22Rv1 (cell line): ENCODE measurements at regions not wholly inside any gene's neighbourhood (a gene's known extent, or its start where the extent isn't known, plus 50 kb on each side); places are given as distances from the start of the nearest gene placed in this dataset.

Experiments used
- H3K27ac ChIP-seq: fragments of 450-650 bp; 2 replicates; pipeline ENCODE4 v1.5.1; 2017
- ZFX ChIP-seq: fragments of 450-650 bp; IDR thresholded peaks from 2 replicates; pipeline ENCODE4 v1.6.1; 2017; ENCODE audit warnings: antibody characterized with exemption, borderline replicate concordance
- TF ChIP-seq, protein P1 (sequence below): fragments of 450-650 bp; IDR thresholded peaks from 2 replicates; pipeline ENCODE4 v1.5.1; 2017; ENCODE audit warnings: mild to moderate bottlenecking

DNA sequence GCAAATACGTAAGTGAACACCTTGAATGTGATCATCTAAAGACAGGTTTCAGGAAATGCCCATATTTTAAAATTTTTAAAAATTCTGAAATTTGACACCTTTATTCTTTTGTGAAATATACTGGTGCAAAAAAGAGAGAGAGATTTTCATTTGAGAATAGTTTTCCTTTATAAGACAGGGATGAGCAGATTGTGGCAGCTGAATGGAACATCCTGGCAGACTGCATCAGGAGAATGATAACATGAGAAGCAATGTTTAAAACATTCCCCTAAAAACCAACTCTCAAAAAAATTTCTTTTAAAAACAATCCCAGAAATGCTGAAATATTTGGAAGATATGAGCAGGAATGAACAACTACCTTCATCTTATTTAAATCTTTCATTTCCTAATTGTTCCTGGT lies 744.8 kb upstream of the ID2 start:
- H3K27ac ChIP-seq = no peak overlapping the region
- TF ChIP-seq ZFX = no peak
- TF ChIP-seq, protein P1, sequence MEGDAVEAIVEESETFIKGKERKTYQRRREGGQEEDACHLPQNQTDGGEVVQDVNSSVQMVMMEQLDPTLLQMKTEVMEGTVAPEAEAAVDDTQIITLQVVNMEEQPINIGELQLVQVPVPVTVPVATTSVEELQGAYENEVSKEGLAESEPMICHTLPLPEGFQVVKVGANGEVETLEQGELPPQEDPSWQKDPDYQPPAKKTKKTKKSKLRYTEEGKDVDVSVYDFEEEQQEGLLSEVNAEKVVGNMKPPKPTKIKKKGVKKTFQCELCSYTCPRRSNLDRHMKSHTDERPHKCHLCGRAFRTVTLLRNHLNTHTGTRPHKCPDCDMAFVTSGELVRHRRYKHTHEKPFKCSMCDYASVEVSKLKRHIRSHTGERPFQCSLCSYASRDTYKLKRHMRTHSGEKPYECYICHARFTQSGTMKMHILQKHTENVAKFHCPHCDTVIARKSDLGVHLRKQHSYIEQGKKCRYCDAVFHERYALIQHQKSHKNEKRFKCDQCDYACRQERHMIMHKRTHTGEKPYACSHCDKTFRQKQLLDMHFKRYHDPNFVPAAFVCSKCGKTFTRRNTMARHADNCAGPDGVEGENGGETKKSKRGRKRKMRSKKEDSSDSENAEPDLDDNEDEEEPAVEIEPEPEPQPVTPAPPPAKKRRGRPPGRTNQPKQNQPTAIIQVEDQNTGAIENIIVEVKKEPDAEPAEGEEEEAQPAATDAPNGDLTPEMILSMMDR = no peak

DNA sequence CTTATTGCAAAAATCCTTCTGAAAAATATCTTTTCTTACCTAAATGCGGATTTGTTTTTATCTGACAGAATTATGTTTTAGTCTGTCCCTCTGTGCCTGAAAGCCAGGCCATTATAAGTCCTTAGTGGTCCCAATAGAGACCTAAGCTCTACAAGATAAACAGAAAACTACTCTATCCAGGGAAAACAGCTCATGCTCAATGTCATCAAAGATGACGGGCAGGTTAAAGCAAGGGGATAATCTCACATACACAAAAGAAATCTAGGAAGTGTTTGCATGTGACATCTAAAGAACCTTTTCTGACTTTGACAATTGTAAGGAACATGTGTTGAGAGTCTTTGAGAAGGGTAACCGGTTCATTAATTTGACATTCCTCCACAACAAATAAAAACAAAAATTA lies 741.1 kb upstream of the ID2 start:
- no peak overlapping the region for H3K27ac ChIP-seq
- no peak for TF ChIP-seq ZFX
- TF ChIP-seq, protein P1 = no peak

DNA sequence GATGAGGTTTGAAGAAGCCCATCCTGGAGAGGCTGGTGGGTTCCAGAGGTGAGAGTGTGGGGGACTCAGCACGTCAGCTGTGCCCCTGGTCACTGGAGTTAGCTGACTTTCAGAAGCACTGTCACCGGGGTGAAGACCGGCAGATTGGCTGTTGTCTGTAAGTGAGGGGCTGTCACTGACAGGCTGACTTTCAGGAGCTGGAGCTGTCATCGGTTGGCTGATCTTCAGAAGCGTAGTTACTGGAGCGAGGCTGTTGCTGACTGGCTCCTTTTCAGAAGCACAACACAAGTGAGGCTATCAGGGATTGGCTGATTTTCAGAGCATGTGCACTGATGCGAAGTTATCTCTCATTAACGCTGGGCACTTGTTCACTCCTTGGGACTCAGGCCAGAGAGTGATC lies 738.4 kb upstream of the ID2 start:
- H3K27ac ChIP-seq = no peak overlapping the region
- TF ChIP-seq ZFX = no peak
- TF ChIP-seq, protein P1 = no peak

- TF ChIP-seq, protein P1 = no peak
- TF ChIP-seq ZFX = no peak
- H3K27ac ChIP-seq = no peak overlapping the region
Measured at GRCh38 chr2:7945026-7945425, 736.8 kb upstream of the ID2 start.

DNA sequence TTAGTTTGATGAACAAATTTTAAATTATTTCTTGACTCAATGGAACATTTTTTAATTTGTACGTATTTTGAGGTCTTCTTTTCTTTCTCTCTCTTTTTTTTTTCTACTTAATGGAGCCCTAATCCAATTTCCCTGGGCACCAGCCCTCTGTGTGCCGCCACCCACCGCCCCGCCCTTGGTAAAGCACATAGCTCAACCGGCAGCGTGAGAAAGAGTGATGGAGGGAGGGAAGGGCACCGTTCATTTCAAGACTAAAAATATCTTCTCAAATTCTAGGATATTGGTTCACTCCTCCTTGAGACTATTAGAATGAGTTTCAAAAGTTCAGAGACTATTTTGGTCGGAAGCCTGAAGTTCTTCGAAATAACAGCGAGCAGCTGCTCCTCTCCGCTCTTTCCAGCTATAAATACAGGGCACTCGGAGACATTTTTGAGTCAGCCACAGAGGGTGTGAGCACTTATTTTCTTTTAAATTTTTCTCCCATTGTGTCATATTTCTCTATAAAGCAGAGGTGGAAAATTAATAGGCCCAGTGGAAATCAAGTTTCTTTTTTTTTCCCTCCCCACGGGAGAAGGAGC lies 731.7 kb upstream of the ID2 start:
- TF ChIP-seq, protein P1 = no peak
- TF ChIP-seq ZFX = no peak
- H3K27ac ChIP-seq = no peak overlapping the region

- TF ChIP-seq, protein P1 = no peak
- no peak for TF ChIP-seq ZFX
- no peak overlapping the region for H3K27ac ChIP-seq
Measured at GRCh38 chr2:7951001-7951400, 730.9 kb upstream of the ID2 start.

GRCh38 chr2:7951490-7951889 lies 730.4 kb upstream of the ID2 start:
- TF ChIP-seq ZFX = no peak
- TF ChIP-seq, protein P1 = no peak
- H3K27ac ChIP-seq = no peak overlapping the region
